Skin epidermis (tissue), 12 donors: ENCODE measurements at regions not wholly inside any gene's neighbourhood (a gene's known extent, or its start where the extent isn't known, plus 50 kb on each side); places are given as distances from the start of the nearest gene placed in this dataset.
"Not testable (repeated sequence)": the region's sequence is repeated elsewhere in the genome, so short reads cannot be mapped to it uniquely, and the experiment has no call there.

ENCODE experiments used
- H3K27ac ChIP-seq, 21 experiments: fragments of 200-600 bp; sonication (generic) in 11 of 21; one replicate each; pipeline ENCODE4 v1.5.0; 2020; ENCODE audit warnings: mild to moderate bottlenecking in 3 of 21, inconsistent platforms in 2 of 21, moderate library complexity in 2 of 21
- H3K4me3 ChIP-seq, 7 experiments: fragments of 200-600 bp; sonication (generic) in 2 of 7; one replicate each; pipeline ENCODE4 v1.5.0; 2020; ENCODE audit warnings: inconsistent platforms in 2 of 7, mild to moderate bottlenecking in 2 of 7, moderate library complexity in 1 of 7

DNA sequence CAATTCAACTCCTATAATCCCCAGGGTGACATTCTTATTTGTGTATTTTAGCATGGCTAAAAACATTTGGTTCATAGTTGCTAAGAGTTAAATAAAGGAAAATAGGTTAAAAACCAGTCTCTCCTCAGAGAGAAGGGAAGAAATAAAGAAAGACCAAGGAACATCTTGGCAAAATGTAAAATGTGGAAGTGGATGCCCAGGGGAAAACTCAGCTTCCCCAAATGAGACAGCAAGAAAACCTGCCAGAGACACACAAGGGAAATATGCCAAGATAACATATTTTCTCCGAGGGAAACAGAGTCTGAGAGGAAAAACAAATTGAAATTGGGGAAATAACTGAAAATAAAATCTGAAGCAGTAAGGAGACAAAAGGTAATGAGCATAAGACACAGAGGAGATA, 1569.3 kb downstream of the PCDH18 start:
- H3K27ac ChIP-seq, result no peak overlapping the region
- no peak overlapping the region for H3K4me3 ChIP-seq

DNA sequence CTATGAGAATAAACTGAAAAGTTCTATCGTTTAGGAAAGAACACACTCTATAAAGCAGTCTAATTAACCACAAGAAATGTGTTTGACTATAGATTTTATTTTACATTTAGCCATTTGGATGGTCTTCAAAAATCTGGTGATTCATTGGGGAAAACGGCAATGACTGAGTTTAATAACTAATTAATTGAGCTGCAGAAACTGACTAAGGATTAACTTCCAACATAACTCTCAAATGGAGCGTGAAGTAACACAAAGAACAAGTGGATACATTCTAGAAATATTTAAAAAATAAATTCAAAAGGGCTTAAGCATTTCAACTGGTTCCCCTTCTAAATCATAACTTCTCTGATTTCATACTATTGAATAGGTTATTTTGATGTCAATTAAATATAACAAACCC, 1582.4 kb downstream of the PCDH18 start:
- Histone ChIP-seq H3K27ac (no peak overlapping the region), H3K4me3 (no peak overlapping the region)

DNA sequence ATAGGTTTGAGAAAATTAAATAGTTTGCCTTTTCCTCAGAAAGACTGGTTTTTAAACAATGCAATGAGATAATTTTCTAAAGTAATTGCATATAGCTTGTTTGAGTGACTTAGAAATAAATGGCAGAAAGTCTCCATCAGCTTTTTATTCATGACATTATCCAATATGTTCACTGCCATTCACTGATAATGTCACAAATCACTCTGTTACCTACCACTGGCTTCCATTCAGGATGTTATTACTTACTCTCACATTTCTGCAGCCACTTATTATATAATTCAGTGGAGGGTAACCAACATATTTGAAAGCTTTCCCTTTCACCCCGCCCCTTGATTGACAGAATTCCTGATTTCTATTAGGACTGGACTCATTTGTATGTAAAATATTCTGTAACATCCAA, 1583.5 kb downstream of the PCDH18 start:
- Histone ChIP-seq H3K4me3 (no peak overlapping the region), H3K27ac (no peak overlapping the region)

DNA sequence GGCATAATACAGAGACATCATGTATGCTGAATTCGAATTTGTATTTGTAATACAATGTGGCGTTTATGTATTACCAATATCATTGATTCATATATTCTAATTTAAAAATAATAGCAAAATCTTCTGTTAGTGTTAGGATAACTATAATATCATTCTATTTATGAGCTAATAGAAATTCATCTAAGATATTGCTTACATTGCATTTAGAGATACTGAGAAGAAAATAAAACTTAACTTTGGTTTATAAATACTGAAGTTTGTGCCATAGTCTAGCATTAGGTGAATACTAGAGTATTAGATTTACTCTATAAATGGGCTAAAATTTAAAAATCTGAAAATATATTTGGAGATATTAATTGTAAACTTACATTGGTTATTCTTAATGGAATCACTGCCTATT, 1590.6 kb downstream of the PCDH18 start:
- Histone ChIP-seq H3K27ac (no peak overlapping the region), H3K4me3 (no peak overlapping the region)

DNA sequence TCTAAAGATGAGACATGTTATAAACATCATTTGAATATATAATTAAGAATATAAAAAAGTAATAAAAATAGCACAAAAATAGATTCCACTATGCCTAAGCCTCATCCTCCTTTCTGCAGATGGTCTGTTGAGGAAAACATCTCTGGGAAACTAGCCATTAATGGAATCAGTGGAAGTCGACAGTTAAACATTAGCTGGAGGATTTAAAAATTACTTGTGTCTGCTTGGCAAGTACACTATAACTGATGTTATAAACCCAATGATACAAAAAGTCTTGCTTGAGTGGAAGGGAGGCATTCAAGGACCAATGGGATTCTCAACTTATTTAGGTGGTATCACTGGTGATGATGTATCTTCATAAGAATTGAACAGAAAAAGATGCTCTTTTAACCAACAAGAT, 1598.3 kb downstream of the PCDH18 start:
- no peak overlapping the region for H3K4me3 ChIP-seq
- no peak overlapping the region for H3K27ac ChIP-seq

DNA sequence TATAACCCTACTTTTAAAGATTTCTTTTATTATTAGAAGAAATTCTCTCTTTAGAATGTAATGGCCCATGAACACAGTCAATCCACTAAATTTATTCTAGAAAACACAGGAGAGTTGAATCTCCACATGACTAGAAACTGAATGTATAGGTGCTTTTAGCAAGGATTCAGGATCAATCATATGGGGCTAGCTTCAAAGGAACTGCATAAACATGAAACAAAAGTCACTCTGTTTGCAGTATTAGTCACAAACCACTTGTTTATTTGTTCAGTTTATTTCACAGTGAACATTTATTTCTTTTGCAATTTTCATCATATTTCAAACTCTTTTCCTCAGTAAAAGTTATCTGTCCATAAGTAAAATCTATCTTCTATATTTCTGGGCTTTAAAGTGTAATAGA, 1604.6 kb downstream of the PCDH18 start:
- no peak overlapping the region for H3K4me3 ChIP-seq
- no peak overlapping the region for H3K27ac ChIP-seq

DNA sequence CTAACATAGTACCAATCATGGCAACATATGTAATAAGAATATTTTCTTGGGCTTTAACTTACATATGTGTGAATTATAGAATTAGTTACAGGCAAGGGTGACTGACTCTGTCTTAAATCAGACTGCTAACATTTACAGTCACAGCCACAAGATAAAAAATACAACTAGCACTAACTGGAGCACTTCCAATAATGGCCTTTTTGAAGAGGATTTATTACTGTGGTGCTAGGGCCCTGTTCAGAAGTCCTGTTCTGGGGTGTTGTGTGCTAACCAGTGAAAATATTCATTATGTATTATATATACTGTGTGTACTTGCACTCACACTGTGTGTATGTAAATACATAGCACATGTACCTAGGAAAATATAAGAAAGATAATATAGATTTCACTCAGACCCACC, 1611.2 kb downstream of the PCDH18 start:
- Histone ChIP-seq H3K27ac (no peak overlapping the region), H3K4me3 (no peak overlapping the region)

DNA sequence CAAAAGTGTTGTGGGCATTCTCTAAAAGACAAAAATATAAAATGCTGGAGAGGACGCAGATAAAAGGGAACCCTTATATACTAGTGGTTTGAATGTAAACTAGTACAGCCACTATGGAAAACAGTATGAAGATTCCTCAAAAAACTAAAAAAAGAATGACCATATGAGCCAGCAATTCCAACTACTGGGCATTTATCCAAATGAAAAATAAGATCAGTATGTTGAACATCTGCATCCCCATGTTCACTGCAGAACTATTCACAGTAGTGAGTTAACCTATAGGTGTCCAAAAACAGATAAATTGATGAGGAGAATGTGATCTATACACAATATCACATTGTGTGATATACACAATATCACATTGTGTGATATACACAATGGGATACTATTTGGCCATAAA, 1615.3 kb downstream of the PCDH18 start:
- Histone ChIP-seq H3K4me3 (no peak overlapping the region), H3K27ac (no peak overlapping the region)

DNA sequence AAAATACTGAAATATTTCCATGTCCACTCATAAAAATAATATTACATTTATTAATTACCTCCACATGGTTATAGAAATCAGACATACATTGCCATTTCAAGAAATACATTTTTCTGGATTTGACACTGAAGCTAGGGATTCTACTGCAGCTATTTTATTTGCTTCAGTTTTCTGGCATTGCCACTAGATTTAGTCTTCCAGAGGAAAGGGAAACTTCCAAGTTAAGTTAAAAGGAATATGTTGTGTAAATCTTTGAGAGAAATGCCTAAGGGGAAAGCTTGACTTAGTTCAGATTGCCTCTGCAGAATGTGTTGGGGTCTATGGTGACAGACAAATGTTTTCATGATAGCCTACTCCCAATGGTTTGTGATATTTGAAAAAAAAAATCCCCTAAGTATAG, 1631.3 kb downstream of the PCDH18 start:
- no peak overlapping the region for H3K27ac ChIP-seq
- no peak overlapping the region for H3K4me3 ChIP-seq

DNA sequence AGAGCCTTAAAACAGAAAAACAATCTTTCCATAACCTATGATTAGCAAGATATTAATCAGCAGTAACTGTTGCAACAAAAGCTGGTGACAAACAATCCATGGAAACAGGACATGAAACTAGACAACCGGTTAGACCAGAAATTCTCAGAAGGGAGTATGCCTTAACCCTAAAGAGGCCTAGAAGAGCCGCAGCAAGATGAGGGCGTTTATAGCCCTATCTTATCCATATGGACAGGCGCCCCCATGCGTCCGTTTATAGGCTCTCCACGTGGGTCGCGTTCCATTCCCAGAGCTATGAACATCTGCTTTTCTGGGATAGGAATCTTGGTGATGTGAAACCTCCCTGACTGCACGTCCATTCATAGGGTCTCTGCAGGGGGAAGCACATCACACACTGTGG, 1662.7 kb upstream of the PABPC4L start:
- H3K4me3 ChIP-seq, H3K27ac ChIP-seq: not testable (repeated sequence)

DNA sequence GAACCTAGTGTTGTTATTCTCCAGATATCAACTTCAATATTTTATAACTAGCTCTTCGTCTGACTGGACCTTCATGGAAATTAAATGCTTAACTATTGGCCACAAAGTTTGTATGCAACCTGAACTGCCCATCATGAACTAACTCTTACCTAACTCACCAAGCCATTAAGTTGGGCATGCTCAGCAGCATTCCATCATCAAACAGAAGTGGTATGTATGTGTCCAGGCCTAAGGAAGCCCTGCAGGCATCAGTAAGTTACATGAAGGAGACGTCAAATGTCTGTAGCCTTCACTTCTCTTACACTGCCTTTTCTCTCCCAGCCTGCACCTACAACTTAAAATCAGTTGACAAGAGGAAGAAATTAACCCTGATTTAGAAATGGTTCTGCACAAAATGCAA, 1639.2 kb upstream of the PABPC4L start:
- H3K4me3 ChIP-seq, result no peak overlapping the region

DNA sequence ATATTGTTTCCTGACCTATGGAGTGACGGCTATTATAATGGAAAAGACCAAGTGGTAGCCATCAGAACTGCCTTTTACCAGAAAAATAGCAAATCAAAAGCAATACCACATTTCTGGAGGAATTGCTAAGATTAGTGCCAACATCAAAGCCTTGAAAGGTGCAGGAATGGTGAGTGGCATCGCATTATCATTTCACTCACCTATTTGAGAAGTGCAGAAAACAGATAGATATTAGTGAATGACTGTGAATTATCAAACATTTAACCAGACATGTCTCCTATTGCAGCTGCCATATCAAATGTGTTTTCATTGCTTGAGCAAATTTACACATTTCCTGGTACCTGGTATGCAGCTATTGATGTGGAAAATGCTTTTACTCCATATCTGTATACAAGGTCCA, 1638.1 kb upstream of the PABPC4L start:
- no peak overlapping the region for H3K4me3 ChIP-seq

More for the DNA sequence above, 1639.2 kb upstream of the PABPC4L start:
- H3K27ac ChIP-seq, result no peak overlapping the region

DNA sequence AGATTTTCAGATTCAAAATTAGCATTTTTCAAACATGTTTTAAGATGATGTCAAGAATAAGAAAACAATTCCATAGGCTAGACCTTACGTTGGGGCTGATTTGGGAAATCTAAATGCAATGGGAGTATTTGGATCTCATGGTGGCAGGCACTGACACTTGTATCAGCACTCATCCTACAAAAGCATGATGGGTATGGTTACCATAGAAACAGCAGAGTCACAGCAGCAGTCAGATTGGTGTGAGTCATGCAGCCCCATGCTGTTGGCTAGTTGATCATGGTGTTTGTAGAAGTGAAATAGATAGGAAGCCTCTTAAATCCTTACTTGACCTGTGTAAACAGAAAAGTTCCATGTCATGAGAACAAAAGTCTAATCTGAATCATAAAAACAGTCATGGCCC, 1637.3 kb upstream of the PABPC4L start:
- no peak overlapping the region for H3K27ac ChIP-seq
- H3K4me3 ChIP-seq, result no peak overlapping the region

More for the DNA sequence above, 1638.1 kb upstream of the PABPC4L start:
- H3K27ac ChIP-seq, result no peak overlapping the region

DNA sequence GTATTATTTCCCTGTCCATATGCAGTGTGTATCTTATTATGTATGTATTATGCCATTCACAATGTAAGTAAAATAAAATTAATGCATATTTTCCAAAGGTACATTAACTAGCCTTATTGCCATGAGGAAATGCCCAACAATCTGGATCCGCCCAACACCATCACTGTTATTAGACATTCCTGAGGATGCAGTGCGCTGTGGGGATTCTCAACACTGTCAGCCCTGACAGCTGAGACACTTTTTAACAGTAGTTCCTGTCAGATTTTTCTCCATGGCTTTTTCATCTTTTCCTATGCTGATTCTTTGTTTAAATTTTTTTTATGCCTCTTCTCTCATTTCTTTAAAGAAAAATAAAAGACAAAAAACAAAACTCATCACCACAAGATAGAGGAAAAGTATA, 1632.9 kb upstream of the PABPC4L start:
- no peak overlapping the region for H3K4me3 ChIP-seq

DNA sequence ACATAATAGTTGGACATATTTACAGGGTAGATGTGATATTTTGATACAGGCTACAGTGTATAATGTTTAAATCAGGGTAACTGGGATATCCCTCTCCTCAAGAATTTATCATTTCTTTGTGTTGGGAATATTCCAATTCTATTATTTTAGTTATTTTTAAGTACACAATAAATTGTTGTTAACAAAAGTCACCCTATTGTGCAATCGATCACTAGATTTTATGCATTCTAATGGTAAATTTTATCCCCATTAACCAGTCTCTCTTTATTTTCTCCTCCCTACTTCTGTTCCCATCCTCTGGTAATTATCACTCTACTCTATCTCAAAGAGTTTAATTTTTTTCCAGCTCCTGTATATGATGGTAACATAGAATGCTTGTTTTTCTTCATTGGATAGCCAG, 1631.9 kb upstream of the PABPC4L start:
- Histone ChIP-seq H3K4me3 (no peak overlapping the region), H3K27ac (no peak overlapping the region)

More for the DNA sequence above, 1632.9 kb upstream of the PABPC4L start:
- H3K27ac ChIP-seq, result no peak overlapping the region

DNA sequence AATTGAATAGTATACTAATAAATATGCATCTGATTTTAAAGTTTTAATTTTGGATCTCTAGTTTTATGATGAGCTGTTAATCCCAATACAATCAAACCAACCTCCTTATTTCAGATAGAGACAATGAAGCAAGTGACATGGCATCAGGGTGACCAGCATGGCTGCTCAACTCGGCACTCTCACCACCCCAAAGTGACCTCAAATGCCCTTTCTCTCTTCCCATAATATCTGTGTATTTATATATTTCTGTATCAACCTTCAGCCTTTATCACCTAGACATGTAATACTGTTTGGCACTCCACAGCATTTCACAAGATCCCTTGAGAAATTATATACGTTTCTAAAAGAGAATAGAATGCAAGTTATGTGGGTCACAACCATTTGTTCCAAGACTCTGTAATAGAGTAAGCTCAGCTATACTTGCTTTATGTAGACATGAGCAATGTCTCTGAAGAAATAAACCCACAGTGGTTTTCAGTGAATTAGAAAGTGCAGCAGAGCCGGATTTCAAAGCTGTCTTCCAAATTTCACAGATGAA, 1623.2 kb upstream of the PABPC4L start:
- Histone ChIP-seq H3K4me3 (no peak overlapping the region), H3K27ac (no peak overlapping the region)

DNA sequence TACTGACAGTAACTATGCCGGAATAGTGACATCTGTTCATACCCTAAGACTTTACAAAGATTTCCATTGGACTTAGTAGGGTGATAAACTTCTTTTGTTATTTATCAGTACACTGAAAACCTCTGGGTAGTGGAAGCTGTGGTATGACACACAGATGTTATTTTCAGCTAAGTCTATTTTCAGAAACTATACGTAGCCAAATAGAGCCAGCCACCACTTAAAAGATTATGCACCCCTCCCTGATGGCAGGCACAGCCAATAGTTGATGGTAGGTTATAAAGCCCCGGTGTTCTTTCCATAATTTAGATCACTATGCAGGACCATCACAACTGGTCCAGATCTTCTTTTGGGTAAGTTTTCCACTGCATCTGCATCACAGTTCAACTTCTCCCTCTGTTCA, 1603.2 kb upstream of the PABPC4L start:
- no peak overlapping the region for H3K4me3 ChIP-seq
- H3K27ac ChIP-seq, result no peak overlapping the region

DNA sequence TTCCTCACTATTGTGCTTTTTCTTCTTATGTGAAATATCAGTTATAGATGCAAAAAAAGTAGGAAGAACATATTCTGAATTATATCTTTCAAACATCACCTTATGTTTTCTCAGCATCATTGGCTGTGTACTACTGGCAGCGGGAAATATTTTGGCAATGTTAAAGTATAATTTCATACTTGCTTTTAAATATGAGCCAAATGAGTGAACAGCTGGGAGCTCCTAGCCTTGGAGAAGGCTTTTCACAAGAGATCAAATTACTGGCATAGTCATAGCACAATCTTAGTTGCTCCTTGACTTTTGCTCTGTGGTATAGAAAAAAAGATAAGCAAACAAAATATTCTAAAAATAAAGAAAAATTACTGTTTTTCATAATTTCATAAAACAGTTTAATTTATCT, 1575.8 kb upstream of the PABPC4L start:
- Histone ChIP-seq H3K4me3 (no peak overlapping the region), H3K27ac (no peak overlapping the region)

DNA sequence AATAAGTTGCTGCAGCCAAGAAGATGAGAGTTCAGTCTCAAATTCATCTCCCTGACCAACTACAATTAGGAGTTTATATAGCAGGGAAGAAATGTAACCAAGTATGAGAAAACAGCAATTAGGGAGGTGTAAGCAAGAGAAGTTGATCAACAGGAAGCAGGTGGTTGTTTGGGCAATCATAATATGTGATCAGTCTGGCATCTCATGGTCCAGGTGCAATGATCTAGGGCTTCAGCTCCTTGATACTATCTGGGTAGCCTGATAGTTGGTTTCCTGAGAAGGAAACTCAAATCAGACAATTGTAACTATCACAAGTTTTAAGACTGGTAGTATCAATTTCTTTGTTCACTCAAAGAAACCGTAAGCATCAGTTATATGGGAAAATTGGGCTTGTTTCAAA, 1574.3 kb upstream of the PABPC4L start:
- Histone ChIP-seq H3K27ac (no peak overlapping the region), H3K4me3 (no peak overlapping the region)

DNA sequence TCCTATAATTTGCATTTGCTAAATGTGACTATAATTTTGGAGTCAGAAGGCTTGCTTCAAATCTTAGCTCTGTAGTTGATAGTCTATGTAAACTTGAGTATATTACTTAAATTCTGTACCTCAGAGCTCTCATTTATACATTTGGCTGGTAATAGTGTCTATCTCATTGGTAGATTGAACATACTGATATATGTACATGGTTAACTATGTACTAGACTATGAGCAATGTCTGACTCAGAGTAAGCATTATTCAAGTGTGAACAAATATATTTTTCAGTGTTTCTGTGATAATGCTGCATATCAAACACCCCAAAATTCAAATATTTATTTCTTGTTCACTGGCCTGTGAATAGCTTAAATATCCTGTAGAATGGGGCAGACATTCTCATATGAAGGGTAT, 1568.9 kb upstream of the PABPC4L start:
- Histone ChIP-seq H3K27ac (no peak overlapping the region), H3K4me3 (no peak overlapping the region)

DNA sequence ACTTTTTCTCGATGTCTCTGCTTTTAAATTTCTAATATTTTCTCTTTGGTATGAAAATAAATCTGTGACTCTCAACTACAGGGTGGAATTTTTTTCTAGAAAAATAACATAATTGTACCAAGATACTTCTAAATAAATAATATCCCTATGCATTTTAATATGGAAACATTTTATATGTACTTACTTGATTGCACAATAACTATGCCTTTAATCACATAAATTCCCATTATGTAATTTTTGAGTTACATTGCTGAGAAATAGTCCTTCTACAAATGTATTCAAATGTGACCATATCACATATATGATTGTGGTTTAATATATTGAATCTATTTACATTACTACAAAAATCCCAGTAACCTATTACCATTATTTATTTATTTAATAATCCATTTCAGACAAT, 1543.3 kb upstream of the PABPC4L start:
- no peak overlapping the region for H3K4me3 ChIP-seq
- no peak overlapping the region for H3K27ac ChIP-seq

DNA sequence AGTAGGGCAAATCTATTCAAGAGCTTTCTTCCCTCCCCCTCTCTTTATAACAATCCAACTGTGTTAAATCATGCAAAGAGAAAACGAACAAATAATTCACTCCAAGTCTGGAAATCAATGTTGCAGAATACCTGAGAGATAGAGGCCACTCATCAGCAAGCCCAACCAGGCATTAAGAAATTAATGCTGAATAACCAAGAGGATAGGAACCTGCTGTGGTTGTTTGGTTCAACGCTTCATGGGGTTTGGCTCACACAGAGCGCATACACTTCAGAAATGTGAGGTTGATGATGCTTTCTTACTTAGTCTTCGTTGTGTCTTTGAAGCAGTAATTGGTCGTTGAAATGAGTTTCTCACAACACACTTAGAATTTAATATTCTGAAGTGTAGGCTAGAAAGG, 1540.0 kb upstream of the PABPC4L start:
- Histone ChIP-seq H3K4me3 (no peak overlapping the region), H3K27ac (no peak overlapping the region)

DNA sequence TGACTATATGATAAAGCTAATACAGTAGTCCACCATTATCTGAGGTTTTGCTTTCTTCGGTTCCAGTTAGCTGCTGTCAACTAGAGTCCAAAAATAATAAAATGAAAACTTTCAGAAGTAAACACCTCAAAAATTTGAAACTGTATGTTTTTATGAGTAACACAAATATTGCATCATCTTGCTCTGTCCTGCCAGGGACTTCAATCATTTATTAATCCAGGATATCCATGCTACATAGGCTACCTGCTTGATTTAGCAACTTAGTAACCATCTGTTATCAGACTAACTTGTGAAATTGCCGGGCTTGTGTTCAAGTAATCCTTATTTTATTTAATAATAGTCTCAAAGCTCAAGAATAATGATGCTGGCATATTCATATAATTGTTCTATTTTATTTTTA, 1537.8 kb upstream of the PABPC4L start:
- H3K27ac ChIP-seq, result no peak overlapping the region

More for the DNA sequence above, 1537.8 kb upstream of the PABPC4L start:
- no peak overlapping the region for H3K4me3 ChIP-seq
